ENCODE measurements at regions not wholly inside any gene's neighbourhood (a gene's known extent, or its start where the extent isn't known, plus 50 kb on each side); places are given as distances from the start of the nearest gene placed in this dataset.

DNA sequence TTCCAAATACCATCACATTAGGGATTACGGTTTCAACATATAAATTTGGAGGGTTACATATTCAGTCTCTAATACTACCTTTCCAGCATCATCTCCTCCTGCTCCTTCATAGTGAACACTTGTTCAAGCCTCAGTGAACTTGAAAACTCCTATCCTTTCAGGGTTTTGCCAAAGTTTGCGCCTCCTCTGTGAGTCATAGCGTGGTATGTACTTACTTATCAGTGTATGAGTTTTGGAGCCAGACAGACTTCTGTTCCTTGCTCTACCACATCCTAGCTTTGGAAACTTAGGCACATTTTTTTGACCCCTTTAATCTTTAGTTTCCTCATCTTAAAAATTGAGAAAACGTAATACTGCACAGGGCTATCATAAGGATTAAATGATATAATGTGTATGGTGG, 160.1 kb upstream of the ZC3H12C start:
- Histone ChIP-seq H3K27me3 (no peaks in the 10 kb centered on the region), H3K4me1 (no peaks in the 10 kb centered on the region), H3K27ac (no peak overlapping the region), H3K9ac (ENCODE audit: low read depth in 2 of 2, low read length in 2 of 2) (no peak overlapping the region), H3K36me3 (no peaks in the 10 kb centered on the region), H3K4me3 (no peak overlapping the region), H3K9me3 (no peaks in the 10 kb centered on the region)
- TF ChIP-seq, protein P1, sequence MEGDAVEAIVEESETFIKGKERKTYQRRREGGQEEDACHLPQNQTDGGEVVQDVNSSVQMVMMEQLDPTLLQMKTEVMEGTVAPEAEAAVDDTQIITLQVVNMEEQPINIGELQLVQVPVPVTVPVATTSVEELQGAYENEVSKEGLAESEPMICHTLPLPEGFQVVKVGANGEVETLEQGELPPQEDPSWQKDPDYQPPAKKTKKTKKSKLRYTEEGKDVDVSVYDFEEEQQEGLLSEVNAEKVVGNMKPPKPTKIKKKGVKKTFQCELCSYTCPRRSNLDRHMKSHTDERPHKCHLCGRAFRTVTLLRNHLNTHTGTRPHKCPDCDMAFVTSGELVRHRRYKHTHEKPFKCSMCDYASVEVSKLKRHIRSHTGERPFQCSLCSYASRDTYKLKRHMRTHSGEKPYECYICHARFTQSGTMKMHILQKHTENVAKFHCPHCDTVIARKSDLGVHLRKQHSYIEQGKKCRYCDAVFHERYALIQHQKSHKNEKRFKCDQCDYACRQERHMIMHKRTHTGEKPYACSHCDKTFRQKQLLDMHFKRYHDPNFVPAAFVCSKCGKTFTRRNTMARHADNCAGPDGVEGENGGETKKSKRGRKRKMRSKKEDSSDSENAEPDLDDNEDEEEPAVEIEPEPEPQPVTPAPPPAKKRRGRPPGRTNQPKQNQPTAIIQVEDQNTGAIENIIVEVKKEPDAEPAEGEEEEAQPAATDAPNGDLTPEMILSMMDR (IDR thresholded peaks at IDR 0.05) = no peak
- intact Hi-C loops (cut with DNase I) = no loop called here
- DNase-seq = no peak

DNA sequence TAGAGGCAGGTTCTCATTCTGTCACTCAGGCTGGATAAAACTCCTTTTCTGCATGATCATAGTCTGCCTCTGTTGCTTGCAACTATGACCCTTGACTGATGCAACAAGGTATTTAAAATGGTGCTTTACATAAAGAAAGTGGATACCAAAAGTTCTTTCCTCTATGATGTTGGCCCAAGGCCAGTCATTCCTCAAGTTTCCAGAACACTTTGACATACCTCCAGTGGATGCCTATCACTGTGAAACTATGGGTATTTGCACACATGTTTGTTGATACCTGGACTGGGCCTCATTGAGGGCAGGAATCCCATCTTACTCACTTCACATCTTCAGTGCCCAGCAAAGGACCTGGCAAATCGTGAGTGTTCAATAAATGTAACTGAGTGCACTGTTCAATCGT, 159.0 kb upstream of the ZC3H12C start:
- Histone ChIP-seq H3K4me1 (no peaks in the 10 kb centered on the region), H3K27ac (no peak overlapping the region), H3K27me3 (no peaks in the 10 kb centered on the region), H3K9me3 (no peaks in the 10 kb centered on the region), H3K36me3 (no peaks in the 10 kb centered on the region), H3K9ac (ENCODE audit: low read depth in 2 of 2, low read length in 2 of 2) (no peak overlapping the region), H3K4me3 (no peak overlapping the region)
- intact Hi-C loops (cut with DNase I) = no loop called here
- TF ChIP-seq, protein P1 (IDR thresholded peaks at IDR 0.05) = no peak
- DNase-seq = no peak

DNA sequence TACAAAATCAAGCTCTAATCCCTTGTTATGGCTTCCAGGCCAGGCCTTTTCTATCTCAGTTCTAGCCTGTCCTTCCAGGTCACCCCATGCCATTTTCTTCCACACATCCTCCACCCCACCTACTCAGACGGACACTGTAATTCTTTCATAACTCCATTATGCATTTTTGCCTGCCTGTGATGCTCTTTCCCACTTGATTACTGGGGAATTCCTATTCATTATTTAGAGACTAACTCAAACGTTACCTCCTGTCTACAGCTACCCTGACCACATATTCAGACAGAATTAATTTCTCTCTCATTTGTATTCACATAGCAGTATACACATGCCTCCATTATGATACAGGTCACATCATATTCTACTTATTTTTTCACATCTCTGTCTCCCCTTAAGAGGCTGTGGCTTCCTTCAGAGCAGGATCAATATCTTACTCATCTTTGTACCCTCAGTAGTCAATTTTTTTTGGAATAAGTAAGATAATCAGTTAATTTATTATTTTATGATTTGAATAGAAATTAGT, 156.5 kb upstream of the ZC3H12C start:
- no peaks in the 10 kb centered on the region for H3K9me3 ChIP-seq
- intact Hi-C loops (cut with DNase I) = loop anchor here (5.0 kb wide), 1 partner anchor 1239 kb away; no protein-coding TSS in a partner anchor
- no peaks in the 10 kb centered on the region for H3K36me3 ChIP-seq
- no peaks in the 10 kb centered on the region for H3K4me1 ChIP-seq
- H3K9ac ChIP-seq (ENCODE audit: low read depth in 2 of 2, low read length in 2 of 2) = no peak overlapping the region
- no peaks in the 10 kb centered on the region for H3K27me3 ChIP-seq
- no peak overlapping the region for H3K4me3 ChIP-seq
- no peak for DNase-seq
- no peak overlapping the region for H3K27ac ChIP-seq
- TF ChIP-seq, protein P1 (IDR thresholded peaks at IDR 0.05) = no peak

DNA sequence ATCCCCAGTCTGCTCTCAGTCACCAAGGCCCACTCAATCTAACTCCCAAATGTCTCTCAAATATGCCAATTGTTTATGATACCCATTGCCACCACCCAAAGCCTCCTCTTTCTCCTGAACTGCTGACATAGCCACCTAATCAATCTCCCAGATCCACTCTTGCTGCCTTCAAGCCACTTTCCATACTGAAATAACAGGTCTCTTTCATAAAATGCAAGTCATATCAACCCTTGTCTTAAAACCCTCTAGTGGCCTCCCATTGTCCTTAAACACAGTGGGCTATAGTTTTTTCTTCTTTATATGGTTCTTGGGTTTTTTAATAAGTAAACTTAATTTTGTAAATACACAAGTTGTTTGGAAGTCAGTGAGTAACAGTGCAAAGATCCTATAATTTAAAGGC, 155.2 kb upstream of the ZC3H12C start:
- no peaks in the 10 kb centered on the region for H3K4me1 ChIP-seq
- no peak overlapping the region for H3K4me3 ChIP-seq
- TF ChIP-seq, protein P1 (IDR thresholded peaks at IDR 0.05) = no peak
- H3K27me3 ChIP-seq = no peaks in the 10 kb centered on the region
- no peak overlapping the region for H3K9ac ChIP-seq (ENCODE audit: low read depth in 2 of 2, low read length in 2 of 2)
- DNase-seq = no peak
- H3K36me3 ChIP-seq = no peaks in the 10 kb centered on the region
- no peaks in the 10 kb centered on the region for H3K9me3 ChIP-seq
- no peak overlapping the region for H3K27ac ChIP-seq
- intact Hi-C loops (cut with DNase I) = loop anchor here (5.0 kb wide), 1 partner anchor 1241 kb away; no protein-coding TSS in a partner anchor

DNA sequence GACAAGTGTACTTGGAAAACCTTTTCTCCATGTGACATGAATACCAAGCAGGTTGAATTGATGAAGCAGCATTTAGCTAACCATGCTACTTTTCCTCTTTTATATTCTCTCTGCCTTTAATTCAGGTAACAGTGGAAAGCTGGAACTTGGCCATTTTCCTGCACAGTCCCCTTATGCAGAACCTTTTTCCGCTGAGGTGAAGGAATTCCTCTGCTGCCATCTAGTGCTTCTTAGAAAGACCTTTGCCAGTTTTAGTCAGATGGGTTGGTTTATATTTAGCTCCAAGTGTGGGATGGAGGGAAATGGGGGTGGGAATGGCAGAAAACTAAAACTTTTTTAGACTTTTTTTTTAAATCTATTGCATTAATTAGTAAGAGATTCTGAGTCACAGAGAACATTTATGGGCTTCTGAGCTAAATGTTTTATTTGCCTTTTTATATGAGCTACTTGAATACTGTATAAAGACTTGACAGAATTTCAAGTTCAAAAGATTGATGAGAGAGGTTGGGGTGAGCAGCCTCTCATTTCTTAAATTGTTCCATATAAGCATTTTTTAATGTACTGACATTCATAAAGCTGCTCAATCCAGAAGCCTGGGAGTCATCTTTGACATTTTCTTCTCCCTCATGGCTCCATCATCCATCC, 153.9 kb upstream of the ZC3H12C start:
- Histone ChIP-seq H3K9ac (ENCODE audit: low read depth in 2 of 2, low read length in 2 of 2) (no peak overlapping the region), H3K27ac (no peak overlapping the region), H3K36me3 (no peaks in the 10 kb centered on the region), H3K4me1 (no peaks in the 10 kb centered on the region), H3K9me3 (no peaks in the 10 kb centered on the region), H3K27me3 (no peaks in the 10 kb centered on the region), H3K4me3 (no peak overlapping the region)
- DNase-seq = peak; percentile 23
- intact Hi-C loops (cut with DNase I) = loop anchor here (5.0 kb wide), 1 partner anchor 1242 kb away; no protein-coding TSS in a partner anchor
- TF ChIP-seq, protein P1 (IDR thresholded peaks at IDR 0.05) = peak; percentile 33
